SH-SY5Y (cell line): ENCODE measurements at regions not wholly inside any gene's neighbourhood (a gene's known extent, or its start where the extent isn't known, plus 50 kb on each side); places are given as distances from the start of the nearest gene placed in this dataset.

Source experiments
- GATA2 ChIP-seq: IDR thresholded peaks from 2 replicates; pipeline ENCODE4 v1.6.1; 2011; ENCODE audit warnings: mild to moderate bottlenecking, low read depth, low read length
- GATA3 ChIP-seq: IDR thresholded peaks from 2 replicates; pipeline ENCODE4 v1.6.1; 2011; ENCODE audit warnings: low read depth, mild to moderate bottlenecking, low read length, moderate library complexity

DNA sequence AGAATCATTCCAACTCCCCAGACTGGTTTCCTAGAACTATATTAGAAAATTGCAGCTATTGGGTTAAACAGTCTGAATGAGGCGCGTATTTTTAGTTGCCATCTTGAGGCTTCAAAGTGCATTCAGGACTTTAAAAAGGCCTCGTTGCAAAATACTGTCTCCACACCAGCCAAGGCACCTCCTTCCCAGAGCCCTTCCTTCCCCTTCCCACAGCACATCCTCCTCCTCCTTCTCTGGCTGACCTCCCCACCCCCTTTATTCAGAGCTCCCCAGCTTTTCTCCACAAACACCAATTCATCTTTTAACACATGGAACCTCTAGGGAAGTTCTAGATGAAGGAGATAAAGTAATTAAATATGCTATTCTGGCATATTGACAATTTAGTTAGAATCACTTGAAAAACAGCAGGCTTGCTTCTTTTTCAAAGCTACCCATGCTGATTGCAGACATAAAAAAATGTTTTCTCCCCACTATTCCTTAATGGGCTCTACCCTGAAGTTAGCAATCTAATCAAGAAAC, 90.3 kb downstream of the RTP5 start:
- no peak; the same call in 1 of the 2 replicates for TF ChIP-seq GATA3
- TF ChIP-seq GATA2, result peak; percentile 77
